D721Med (cell line): ENCODE measurements at regions not wholly inside any gene's neighbourhood (a gene's known extent, or its start where the extent isn't known, plus 50 kb on each side); places are given as distances from the start of the nearest gene placed in this dataset.

Experiments used
- DNase-seq: peaks from one replicate; pipeline ENCODE4 v3.0.0; 2011; ENCODE audit warnings: low spot score; ENCODE audit not compliant: insufficient read length
- FAIRE-seq: peaks from 2 replicates; lab custom pipeline; 2011; peaks lifted over from hg19 to GRCh38; lab: Jason Lieb, UNC
- TF ChIP-seq, protein P1 (sequence below): IDR thresholded peaks from 2 replicates; pipeline ENCODE4 v1.5.1; 2012; ENCODE audit warnings: mild to moderate bottlenecking, control low read depth; ENCODE audit not compliant: insufficient read depth; ENCODE audit errors: missing control alignments

DNA sequence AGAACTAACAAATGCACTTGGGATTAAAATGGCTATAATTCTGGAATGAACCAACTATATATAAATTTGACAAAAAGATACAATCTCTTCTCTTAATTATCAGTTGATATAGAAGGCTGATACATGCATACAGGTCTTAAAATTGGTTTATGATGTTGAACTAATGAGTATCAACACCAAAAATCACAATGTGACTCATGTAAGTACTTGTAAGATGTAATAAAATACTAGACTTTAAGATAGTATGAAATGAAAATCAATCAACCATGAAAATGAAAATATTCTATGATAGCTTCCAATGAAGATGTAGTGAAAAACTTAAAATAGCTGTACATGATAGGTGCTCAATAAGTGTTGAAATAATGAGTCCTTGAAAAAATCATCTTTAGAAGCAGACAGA is 116.6 kb upstream of the SOX5 start:
- no peak for FAIRE-seq
- DNase-seq, result no peak
- TF ChIP-seq, protein P1, sequence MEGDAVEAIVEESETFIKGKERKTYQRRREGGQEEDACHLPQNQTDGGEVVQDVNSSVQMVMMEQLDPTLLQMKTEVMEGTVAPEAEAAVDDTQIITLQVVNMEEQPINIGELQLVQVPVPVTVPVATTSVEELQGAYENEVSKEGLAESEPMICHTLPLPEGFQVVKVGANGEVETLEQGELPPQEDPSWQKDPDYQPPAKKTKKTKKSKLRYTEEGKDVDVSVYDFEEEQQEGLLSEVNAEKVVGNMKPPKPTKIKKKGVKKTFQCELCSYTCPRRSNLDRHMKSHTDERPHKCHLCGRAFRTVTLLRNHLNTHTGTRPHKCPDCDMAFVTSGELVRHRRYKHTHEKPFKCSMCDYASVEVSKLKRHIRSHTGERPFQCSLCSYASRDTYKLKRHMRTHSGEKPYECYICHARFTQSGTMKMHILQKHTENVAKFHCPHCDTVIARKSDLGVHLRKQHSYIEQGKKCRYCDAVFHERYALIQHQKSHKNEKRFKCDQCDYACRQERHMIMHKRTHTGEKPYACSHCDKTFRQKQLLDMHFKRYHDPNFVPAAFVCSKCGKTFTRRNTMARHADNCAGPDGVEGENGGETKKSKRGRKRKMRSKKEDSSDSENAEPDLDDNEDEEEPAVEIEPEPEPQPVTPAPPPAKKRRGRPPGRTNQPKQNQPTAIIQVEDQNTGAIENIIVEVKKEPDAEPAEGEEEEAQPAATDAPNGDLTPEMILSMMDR, result no peak

- TF ChIP-seq, protein P1, result no peak
- FAIRE-seq (no peak), DNase-seq (no peak)
Observed at GRCh38 chr12:24062642-24063245, 113.3 kb upstream of the SOX5 start.

GRCh38 chr12:24060089-24060488 is 110.6 kb upstream of the SOX5 start:
- DNase-seq (no peak), FAIRE-seq (no peak)
- TF ChIP-seq, protein P1, result no peak

GRCh38 chr12:24057920-24058476 is 108.5 kb upstream of the SOX5 start:
- DNase-seq (no peak), FAIRE-seq (no peak)
- TF ChIP-seq, protein P1, result no peak

GRCh38 chr12:24055747-24056146 is 106.3 kb upstream of the SOX5 start:
- FAIRE-seq, result no peak
- DNase-seq, result no peak
- TF ChIP-seq, protein P1, result no peak

DNA sequence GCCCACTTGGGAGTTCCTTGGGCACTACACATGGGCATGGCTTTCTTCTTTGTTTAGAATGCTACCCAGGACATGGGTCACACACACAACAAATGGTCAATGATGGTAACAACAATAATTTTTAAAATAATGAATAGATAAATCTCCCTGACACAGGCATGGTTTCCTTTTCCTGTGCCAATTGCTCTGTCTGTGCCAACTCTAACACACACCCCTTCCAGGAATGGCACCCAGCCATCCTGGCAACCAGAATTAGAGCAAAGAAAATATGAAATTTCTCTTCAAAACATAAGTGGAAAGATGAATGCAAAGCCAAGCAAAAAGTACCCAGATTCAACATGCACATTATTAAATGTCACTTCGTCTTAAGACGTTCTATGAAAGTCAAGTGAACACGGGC is 104.9 kb upstream of the SOX5 start:
- DNase-seq, result no peak
- FAIRE-seq, result no peak
- TF ChIP-seq, protein P1, result no peak

DNA sequence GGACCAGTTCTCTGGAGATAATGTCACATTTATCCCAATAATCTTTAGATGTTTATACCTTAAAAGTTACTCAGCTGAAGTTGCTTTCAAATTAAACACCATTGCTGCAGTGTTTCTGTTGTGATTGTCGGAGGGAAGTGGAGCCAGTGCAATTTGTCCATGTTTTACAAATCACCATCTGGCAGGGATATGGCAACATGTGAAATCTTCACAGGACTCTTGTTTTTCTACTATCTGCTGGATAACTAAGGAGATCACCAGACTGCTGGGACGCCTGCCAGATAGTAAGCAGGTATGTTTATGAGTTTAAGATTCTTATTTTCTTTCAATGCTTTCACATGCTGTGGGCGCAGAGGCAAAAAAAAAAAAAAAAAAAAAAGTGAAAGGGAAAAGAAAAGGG is 100.3 kb upstream of the SOX5 start:
- TF ChIP-seq, protein P1, result no peak
- FAIRE-seq, result no peak
- no peak for DNase-seq
